ENCODE measurements at regions not wholly inside any gene's neighbourhood (a gene's known extent, or its start where the extent isn't known, plus 50 kb on each side); places are given as distances from the start of the nearest gene placed in this dataset.

GRCh38 chr20:54272901-54273488 is 65.1 kb downstream of the PFDN4 start:
- DNase-seq = no peak
- Mint-ChIP-seq H3K27me3 (peaks cover 22% of the 10 kb centered on the region), H3K36me3 (ENCODE audit: low read depth) (no peaks in the 10 kb centered on the region), H3K27ac (no peak overlapping the region), H3K4me1 (no peaks in the 10 kb centered on the region), H3K4me3 (no peak overlapping the region)
- ATAC-seq = no peak
- no peaks in the 10 kb centered on the region for H3K9me3 ChIP-seq (ENCODE audit: control insufficient read depth, low read length, poor library complexity, severe bottlenecking)

GRCh38 chr20:54275359-54276111 is 67.6 kb downstream of the PFDN4 start:
- Mint-ChIP-seq H3K4me1 (no peaks in the 10 kb centered on the region), H3K4me3 (no peak overlapping the region), H3K27me3 (peaks cover 18% of the 10 kb centered on the region), H3K27ac (no peak overlapping the region), H3K36me3 (ENCODE audit: low read depth) (no peaks in the 10 kb centered on the region)
- DNase-seq (no peak), ATAC-seq (no peak)
- no peaks in the 10 kb centered on the region for H3K9me3 ChIP-seq (ENCODE audit: control insufficient read depth, low read length, poor library complexity, severe bottlenecking)

GRCh38 chr20:54276577-54277169 is 68.8 kb downstream of the PFDN4 start:
- no peak overlapping the region for H3K4me3 Mint-ChIP-seq
- no peak for ATAC-seq
- H3K9me3 ChIP-seq (ENCODE audit: control insufficient read depth, low read length, poor library complexity, severe bottlenecking) = no peaks in the 10 kb centered on the region
- H3K4me1 Mint-ChIP-seq = no peaks in the 10 kb centered on the region
- peaks cover 18% of the 10 kb centered on the region for H3K27me3 Mint-ChIP-seq
- H3K27ac Mint-ChIP-seq = no peak overlapping the region
- H3K36me3 Mint-ChIP-seq (ENCODE audit: low read depth) = no peaks in the 10 kb centered on the region
- DNase-seq = no peak

GRCh38 chr20:54278262-54278661 is 70.4 kb downstream of the PFDN4 start:
- H3K4me3 Mint-ChIP-seq = no peak overlapping the region
- H3K27ac Mint-ChIP-seq = no peak overlapping the region
- H3K36me3 Mint-ChIP-seq (ENCODE audit: low read depth) = peaks cover 2% of the 10 kb centered on the region
- H3K9me3 ChIP-seq (ENCODE audit: control insufficient read depth, low read length, poor library complexity, severe bottlenecking) = no peaks in the 10 kb centered on the region
- no peak for DNase-seq
- no peaks in the 10 kb centered on the region for H3K4me1 Mint-ChIP-seq
- peaks cover 13% of the 10 kb centered on the region for H3K27me3 Mint-ChIP-seq
- no peak for ATAC-seq

GRCh38 chr20:54282625-54283024 is 74.7 kb downstream of the PFDN4 start:
- peaks cover 10% of the 10 kb centered on the region for H3K27me3 Mint-ChIP-seq
- DNase-seq = no peak
- no peak for ATAC-seq
- no peak overlapping the region for H3K4me3 Mint-ChIP-seq
- H3K36me3 Mint-ChIP-seq (ENCODE audit: low read depth) = peaks cover 2% of the 10 kb centered on the region
- no peak overlapping the region for H3K27ac Mint-ChIP-seq
- no peaks in the 10 kb centered on the region for H3K4me1 Mint-ChIP-seq
- no peaks in the 10 kb centered on the region for H3K9me3 ChIP-seq (ENCODE audit: control insufficient read depth, low read length, poor library complexity, severe bottlenecking)

DNA sequence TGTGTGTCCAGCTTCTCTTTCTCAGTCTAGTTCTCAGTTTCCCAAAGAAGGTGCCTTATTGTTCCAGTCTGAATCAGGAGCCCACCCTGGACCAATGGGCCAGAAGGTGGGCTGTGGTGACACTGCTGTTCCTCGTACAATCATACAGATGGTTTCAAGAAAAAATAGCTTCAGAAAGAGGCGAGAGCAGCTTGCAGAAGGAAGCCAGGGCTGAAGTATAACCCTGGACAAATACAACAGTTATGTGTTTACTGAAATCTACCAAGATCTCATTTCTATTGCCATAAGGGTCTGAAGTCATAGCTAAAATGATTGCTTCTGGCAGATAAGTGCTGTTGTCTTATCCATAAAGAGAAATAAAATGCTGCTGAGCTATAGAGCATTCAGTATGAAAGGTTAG is 75.4 kb downstream of the PFDN4 start:
- Mint-ChIP-seq H3K27me3 (peaks cover 16% of the 10 kb centered on the region), H3K36me3 (ENCODE audit: low read depth) (peaks cover 2% of the 10 kb centered on the region), H3K4me1 (no peaks in the 10 kb centered on the region), H3K27ac (no peak overlapping the region), H3K4me3 (no peak overlapping the region)
- no peaks in the 10 kb centered on the region for H3K9me3 ChIP-seq (ENCODE audit: control insufficient read depth, low read length, poor library complexity, severe bottlenecking)
- no peak for ATAC-seq
- no peak for DNase-seq

GRCh38 chr20:54284928-54285704 is 77.2 kb downstream of the PFDN4 start:
- ATAC-seq (no peak), DNase-seq (no peak)
- Mint-ChIP-seq H3K4me3 (no peak overlapping the region), H3K36me3 (ENCODE audit: low read depth) (peaks cover 2% of the 10 kb centered on the region), H3K27ac (no peak overlapping the region), H3K4me1 (no peaks in the 10 kb centered on the region), H3K27me3 (peaks cover 16% of the 10 kb centered on the region)
- peaks cover 3% of the 10 kb centered on the region for H3K9me3 ChIP-seq (ENCODE audit: control insufficient read depth, low read length, poor library complexity, severe bottlenecking)

GRCh38 chr20:54290636-54291035 is 82.7 kb downstream of the PFDN4 start:
- H3K4me3 Mint-ChIP-seq = no peak overlapping the region
- ATAC-seq (no peak), DNase-seq (no peak)
- H3K9me3 ChIP-seq (ENCODE audit: control insufficient read depth, low read length, poor library complexity, severe bottlenecking) = peaks cover 3% of the 10 kb centered on the region
- H3K27me3 Mint-ChIP-seq = peaks cover 34% of the 10 kb centered on the region
- no peak overlapping the region for H3K27ac Mint-ChIP-seq
- no peaks in the 10 kb centered on the region for H3K4me1 Mint-ChIP-seq
- no peaks in the 10 kb centered on the region for H3K36me3 Mint-ChIP-seq (ENCODE audit: low read depth)

DNA sequence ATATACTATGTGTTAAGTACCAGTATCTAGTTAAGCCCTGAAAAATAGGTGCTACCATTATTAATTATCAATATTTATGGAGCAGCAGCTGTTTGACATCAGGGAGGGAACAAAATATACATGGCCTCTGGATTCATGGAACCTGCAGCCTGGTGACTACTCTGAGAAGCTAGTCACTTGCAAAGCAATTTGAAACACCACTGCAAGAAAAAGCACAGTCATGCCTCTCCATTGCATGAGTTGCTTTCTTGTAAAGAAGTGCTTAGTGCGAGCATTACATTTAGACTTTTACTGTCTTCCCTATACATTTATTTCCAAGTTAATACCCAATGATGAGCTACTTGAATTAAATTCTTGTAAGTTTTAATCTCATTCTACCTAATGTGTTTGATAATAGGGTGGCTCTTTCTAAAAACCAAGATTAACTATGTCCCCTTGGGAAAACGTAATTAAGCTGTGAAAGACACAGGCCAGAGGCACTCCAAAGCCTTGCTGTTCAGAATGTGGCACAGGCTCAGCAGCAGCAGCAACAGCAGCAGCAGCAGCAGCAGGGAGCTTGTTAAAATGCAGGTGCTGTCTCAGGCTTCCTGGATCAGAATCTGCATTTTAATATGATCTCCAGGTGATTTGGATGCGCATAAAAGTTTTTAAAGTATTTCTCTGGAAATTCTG is 83.6 kb downstream of the PFDN4 start:
- Mint-ChIP-seq H3K27ac (no peak overlapping the region), H3K36me3 (ENCODE audit: low read depth) (peaks cover 3% of the 10 kb centered on the region), H3K4me3 (no peak overlapping the region), H3K27me3 (peaks cover 42% of the 10 kb centered on the region), H3K4me1 (no peaks in the 10 kb centered on the region)
- peaks cover 3% of the 10 kb centered on the region for H3K9me3 ChIP-seq (ENCODE audit: control insufficient read depth, low read length, poor library complexity, severe bottlenecking)
- ATAC-seq (no peak), DNase-seq (no peak)

GRCh38 chr20:54292185-54292584 is 84.3 kb downstream of the PFDN4 start:
- Mint-ChIP-seq H3K36me3 (ENCODE audit: low read depth) (peaks cover 3% of the 10 kb centered on the region), H3K27ac (no peak overlapping the region), H3K4me3 (no peak overlapping the region), H3K27me3 (peaks cover 47% of the 10 kb centered on the region), H3K4me1 (no peaks in the 10 kb centered on the region)
- DNase-seq = no peak
- no peak for ATAC-seq
- H3K9me3 ChIP-seq (ENCODE audit: control insufficient read depth, low read length, poor library complexity, severe bottlenecking) = peaks cover 3% of the 10 kb centered on the region

DNA sequence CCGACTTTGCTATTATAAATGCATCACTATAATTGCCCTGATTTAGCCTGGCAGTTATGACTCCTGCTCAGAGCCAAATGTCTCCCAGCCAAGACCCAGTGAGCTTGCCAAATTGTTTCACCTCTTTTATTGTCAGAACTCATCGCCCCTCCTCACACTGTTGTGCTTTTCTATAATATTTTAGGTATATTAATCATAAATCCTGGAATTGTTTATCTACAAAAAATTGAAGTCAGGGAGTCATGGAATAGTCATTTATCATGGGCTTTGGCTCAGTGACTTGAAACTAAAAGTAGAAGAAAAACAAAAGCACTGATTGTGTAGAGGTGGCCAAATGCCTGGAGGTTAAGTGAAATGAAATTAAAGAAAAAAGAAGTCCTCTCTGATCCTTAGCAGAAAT is 85.6 kb downstream of the PFDN4 start:
- peaks cover 3% of the 10 kb centered on the region for H3K9me3 ChIP-seq (ENCODE audit: control insufficient read depth, low read length, poor library complexity, severe bottlenecking)
- DNase-seq = no peak
- ATAC-seq = no peak
- no peak overlapping the region for H3K4me3 Mint-ChIP-seq
- peaks cover 43% of the 10 kb centered on the region for H3K27me3 Mint-ChIP-seq
- no peaks in the 10 kb centered on the region for H3K4me1 Mint-ChIP-seq
- peaks cover 3% of the 10 kb centered on the region for H3K36me3 Mint-ChIP-seq (ENCODE audit: low read depth)
- no peak overlapping the region for H3K27ac Mint-ChIP-seq

DNA sequence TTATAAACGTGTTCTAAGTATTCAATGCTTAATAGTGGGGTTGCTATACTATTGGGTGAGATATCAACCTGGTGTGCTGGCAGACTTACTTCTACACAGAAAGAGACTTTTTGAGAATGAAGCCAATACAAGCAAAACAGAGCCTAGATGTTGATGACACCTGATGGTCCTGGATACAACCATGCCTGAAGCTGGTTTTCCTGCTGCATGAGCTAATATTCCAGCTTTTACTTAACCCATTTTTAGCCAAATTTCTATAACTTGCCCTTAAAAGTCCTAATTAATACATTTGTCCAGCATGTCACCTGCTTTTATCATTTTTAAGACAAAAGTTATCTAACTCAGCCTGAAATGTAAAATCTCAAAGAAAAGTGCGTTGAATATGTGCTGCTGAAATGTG is 86.2 kb downstream of the PFDN4 start:
- DNase-seq (no peak), ATAC-seq (no peak)
- H3K9me3 ChIP-seq (ENCODE audit: control insufficient read depth, low read length, poor library complexity, severe bottlenecking) = peaks cover 2% of the 10 kb centered on the region
- Mint-ChIP-seq H3K4me1 (no peaks in the 10 kb centered on the region), H3K4me3 (no peak overlapping the region), H3K36me3 (ENCODE audit: low read depth) (peaks cover 3% of the 10 kb centered on the region), H3K27ac (no peak overlapping the region), H3K27me3 (peaks cover 45% of the 10 kb centered on the region)

DNA sequence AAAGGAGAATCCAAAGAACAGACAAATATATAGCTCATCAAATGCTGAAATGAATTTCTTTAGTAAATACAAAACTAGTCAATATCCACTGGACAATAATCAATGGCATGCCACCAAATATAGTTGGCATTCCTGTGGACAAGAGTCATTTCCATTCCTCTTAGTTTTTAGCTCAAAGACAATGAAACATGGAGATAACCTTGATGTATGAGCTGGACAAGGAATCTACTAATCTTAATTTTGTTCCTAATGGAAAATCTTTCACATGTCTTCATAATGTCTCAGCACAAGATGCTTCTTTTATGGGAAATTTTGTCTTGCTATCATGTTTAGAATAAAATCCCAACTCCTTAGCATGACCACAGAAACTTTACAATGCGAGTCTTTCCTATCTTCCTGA is 87.8 kb downstream of the PFDN4 start:
- Mint-ChIP-seq H3K27ac (no peak overlapping the region), H3K4me1 (no peaks in the 10 kb centered on the region), H3K36me3 (ENCODE audit: low read depth) (peaks cover 3% of the 10 kb centered on the region), H3K27me3 (peaks cover 51% of the 10 kb centered on the region), H3K4me3 (no peak overlapping the region)
- ATAC-seq = no peak
- no peak for DNase-seq
- no peaks in the 10 kb centered on the region for H3K9me3 ChIP-seq (ENCODE audit: control insufficient read depth, low read length, poor library complexity, severe bottlenecking)

Data from T-helper 17 cell (primary cell).